ENCODE measurements at regions not wholly inside any gene's neighbourhood (a gene's known extent, or its start where the extent isn't known, plus 50 kb on each side); places are given as distances from the start of the nearest gene placed in this dataset.

DNA sequence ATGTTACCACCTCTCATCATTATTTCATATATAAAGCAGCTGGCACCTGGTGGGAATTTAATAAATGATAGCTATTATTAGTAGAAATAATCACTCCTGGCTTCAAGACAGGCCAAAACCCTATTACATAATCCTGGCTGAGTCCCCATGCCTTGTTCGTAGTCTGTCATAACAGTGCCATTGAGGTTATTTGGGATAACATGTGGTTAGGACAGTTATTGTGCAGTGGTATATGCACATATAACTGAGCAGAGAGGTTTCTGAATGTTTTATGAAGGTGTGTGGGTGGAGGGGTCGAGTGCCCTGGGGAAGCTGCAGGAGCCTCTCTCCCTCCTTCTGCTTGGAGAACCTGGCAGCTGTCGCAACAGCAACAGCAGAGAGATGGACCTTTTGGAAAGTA lies 162.4 kb upstream of the NABP1 start:
- FAIRE-seq = no peak

DNA sequence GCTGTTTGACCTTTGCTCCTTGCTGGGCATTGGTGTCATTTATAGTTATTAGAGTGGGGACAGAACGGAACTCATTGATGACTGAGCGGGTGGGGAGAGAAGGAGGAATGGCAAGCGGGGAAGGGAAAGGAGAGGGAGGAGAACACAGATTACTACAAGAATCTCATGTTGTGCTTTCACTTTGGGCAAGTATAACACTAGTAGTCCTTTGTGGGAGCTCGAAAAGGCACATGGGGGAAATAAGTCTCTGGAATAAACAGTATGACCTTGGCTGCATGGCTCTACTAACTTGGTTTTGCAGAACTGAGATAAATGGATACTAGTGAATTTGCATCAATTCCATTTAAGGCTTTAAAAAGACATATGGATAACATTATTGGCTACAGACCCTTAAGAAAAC lies 161.7 kb upstream of the NABP1 start:
- FAIRE-seq = no peak

DNA sequence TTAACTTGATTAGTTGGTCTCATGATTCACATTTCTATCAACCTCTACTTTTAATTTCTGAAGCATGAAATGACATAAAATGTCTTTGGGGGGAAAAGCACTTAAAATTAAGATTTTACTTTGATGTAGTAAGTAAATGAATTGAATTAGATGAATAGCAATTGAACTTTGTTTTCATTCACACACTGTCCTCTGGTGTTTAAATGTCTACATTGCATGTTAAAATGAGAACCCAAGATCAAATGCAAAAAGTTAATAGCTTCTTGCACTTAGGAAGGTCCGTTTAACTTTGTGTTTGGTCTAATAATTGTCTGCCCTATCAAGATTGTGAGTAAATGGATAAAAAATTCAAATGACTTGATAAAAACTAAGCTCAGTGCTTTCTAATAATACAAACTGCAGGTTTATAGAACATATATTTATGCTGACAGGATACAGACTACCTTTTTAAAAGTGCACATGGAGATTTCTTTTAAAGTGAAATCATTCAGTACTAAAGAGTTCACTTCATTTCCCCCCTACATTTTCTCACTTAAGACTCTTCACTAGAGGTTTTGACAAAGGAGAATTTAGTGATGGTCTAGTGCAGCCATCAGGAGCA lies 156.2 kb upstream of the NABP1 start:
- no peak for FAIRE-seq

DNA sequence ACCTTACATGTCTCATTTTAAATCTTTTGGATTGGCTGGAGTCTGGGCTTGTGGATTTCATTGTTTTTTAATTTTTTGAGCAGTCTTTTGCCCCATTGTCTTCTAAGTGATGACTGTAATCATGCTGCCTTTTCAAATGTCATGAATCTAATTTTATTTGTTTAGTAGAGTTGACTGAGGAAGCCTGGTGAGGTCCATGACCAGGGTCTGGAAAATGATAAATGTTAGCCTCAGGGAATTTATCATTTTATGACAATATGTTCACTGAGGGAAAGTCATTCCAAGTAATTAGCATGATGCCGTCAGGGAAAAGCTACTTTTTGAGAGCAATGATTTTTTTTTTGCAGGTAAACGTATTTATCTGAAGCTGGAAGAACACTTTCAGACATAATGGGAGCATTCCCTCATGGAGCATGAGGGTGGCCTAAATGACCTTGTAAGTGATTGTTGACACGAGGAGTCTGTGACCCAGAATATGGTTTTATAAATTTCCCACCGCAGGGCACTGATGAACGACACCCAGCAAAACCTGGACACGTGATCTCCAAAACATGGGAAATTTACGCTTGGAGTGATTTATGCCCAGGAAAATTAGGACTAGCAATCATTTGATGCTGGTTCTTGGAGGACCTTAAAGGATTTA lies 155.3 kb upstream of the NABP1 start:
- no peak for FAIRE-seq

DNA sequence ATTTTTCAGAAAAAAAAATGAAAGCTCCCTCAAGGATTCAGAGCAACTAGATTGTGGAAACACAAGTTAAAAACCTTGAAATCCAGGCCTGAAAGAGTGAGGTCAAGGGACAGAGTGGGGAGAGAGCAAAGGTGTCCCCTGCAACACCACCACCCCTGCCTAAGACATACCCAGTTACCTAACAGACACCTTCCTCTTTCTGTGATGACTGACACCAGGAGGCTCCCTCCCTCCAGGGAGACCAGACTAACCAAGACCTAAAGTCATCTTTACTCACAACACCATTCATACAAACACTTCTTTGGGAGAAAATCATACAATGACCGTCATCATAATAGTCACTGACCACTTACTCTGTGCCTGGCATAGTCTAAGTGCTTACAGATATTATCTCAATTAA lies 151.8 kb upstream of the NABP1 start:
- FAIRE-seq = no peak

DNA sequence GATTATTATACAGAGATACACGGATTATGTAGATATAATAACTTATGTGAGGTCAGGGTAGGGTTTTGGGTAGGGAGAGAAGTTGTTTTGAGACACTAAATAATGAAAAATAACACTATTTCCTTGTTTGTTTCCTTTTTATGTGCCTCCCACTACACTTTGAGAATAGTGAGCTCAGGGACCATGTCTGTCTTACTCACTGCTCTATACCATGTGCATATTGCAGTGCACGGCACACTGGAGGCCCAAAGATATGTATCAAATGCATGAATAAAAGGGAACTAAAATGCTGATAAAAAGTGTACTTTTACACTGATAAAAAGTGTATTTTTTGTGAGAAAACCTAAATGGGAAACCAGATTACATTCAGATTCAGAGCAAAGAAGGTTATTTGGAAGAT lies 151.4 kb upstream of the NABP1 start:
- no peak for FAIRE-seq

DNA sequence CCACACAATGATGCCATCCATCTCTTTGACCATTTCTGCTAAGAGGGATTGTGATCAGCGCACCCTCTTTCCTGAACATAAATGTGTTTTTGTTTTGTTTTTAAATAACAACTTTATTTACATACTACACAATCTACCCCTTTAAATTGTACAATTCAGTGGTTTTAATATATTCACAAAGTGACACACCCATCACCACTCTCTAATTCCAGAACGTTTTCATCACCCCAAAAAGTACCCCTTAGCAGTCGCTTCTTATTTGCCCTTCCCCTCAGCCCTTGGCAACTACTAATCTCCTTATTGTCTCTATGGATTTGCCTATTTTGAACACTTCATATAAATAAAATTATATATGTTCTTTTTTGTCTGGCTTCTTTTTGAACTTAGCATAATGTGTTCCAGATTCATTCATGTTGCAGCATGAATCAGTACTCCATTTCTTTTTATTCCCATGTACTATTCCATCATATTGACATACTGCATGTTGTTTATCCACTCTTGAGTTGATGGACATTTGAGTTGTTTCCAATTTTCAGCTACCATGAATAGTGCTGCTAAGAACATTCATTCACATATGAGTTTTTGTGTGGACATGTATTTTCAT lies 150.9 kb upstream of the NABP1 start:
- FAIRE-seq = no peak

DNA sequence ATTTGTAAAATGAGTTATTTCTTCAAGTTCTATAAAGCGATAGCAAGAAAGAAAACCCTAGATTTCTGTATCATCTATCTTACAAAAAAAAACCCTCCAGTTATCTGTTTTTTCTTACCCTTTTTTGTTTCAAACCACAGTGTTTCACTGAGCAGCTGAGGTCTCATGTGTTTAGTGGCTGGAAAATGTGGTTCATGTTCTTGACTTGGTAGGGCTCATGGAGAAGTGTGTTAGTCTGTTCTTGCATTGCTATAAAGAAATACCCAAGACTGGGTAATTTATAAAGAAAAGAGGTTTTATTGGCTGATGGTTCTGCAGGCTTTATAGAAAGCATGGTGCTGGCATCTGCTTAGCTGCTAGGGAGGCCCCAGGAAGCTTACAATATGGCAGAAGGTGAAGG lies 147.3 kb upstream of the NABP1 start:
- no peak for FAIRE-seq

DNA sequence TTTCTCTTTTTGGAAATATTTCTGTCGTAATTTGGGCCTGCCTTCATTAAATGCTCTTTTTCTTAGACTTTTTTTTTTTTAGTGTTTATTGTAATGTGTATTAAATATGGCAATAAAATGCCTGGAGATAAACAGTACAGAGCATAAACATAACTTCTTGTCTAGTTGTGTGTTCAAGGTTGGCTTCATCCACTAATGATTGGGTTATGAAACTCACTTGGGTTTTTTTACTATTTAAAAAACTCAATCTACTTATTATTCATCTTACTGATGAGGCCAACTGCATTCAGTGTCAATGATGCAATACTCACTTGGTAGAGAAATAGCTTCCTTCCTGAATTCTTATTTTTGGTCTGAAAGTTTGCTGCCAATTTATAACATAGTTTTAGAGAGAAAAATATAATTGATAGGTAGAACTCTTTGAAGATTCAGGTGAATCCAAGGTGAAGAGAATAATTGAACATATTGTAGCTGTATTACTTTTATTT lies 144.2 kb upstream of the NABP1 start:
- FAIRE-seq = no peak

DNA sequence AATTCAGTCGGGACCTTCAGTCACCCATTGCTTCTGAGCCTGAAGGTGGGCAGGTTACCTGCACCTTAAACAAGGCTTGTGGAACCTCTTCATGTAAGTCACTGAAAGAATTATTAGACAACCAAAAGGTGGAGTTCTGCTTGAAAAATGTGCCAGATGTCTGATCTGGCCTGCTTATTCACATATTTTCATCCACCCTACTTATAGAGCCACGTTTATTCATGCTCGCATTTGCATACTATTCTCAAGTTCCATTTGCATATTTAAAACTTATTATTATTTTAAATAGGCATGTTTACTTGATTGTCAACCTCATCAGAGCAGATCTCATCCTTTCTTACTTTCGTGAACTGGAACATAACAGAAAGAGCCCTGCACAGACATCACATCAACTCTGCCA lies 140.0 kb upstream of the NABP1 start:
- no peak for FAIRE-seq

DNA sequence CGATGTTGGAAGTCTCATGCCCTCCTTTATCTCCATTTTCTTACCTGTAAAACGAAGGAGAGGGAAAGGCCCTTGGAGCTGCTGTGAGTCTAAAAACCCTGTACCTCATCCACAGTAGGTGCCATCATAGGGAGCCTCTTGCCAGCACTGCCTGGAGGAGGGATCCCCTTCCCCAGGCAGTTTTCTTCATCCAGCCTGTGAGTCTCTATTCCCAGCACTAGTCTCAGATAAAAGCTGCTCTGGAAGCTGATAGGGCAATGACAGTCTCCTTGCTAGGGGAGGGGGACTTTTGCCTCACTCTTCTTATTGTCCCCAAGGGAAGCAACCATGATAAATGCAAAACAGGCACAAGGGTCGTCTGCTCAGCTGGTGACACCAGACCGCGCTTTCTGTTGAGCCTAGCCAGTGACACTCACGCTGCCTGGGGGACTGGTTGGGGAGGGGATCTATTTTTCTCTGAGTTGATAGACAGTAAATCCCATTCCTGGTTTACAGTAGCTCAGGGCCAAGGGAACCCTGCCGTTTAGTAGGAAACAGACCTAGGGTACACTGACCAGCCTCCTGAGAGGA lies 139.5 kb upstream of the NABP1 start:
- no peak for FAIRE-seq

DNA sequence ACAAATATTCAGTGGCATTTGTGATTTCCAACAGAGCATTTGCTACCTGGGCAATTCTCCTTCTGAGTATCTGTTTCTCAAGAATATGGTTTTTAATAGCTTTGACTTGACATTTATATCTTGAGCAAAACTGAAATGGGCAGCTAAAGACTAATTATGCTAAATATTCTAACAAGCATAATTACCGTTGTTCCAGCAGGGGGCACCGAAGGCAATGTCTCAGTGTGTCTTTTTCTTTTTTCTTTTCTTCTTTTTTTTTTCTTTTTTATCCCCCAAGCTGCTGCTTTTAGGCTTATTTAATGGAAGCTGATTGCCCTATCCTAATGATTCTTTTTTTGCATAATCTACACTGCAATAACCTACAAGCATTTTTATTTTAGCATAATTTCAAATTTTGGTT lies 138.9 kb upstream of the NABP1 start:
- FAIRE-seq = no peak

DNA sequence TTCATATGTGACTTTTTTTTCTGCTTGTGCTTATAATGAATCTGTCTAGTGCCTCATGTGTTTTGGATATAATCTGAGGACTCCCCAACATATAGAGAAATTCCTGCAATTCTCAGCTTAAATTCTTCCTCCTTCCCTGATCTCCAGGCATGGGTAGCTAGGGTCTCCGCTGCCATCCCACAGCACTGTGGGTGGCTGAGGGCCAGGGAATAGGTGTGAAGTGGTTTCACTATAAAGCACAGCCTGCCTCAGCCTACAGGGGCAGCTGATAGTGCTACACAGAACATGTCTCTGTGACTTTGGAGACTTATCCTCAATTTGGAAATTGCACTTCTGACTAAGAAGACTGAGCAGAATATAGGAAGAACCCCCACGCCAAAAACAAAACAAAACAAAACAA lies 137.3 kb upstream of the NABP1 start:
- FAIRE-seq = no peak

DNA sequence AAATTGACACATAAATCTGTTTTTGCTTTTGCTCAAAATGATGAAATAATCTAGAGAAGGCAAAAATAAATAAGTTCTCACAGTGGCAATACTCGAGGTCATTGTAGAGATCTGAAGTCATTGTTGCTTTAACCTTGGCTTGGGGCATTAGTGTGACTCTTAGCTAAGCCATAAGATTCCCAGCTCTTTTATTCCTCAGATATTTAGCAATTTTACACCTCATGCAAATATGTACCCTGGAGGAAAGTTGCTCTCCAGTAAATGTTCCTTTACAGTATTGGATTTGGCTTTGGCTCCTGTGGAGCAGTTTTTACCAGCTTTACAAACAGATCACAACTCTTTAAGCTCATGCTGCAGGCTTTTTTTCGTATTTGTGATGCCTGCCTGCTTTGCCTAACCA lies 134.2 kb upstream of the NABP1 start:
- no peak for FAIRE-seq

DNA sequence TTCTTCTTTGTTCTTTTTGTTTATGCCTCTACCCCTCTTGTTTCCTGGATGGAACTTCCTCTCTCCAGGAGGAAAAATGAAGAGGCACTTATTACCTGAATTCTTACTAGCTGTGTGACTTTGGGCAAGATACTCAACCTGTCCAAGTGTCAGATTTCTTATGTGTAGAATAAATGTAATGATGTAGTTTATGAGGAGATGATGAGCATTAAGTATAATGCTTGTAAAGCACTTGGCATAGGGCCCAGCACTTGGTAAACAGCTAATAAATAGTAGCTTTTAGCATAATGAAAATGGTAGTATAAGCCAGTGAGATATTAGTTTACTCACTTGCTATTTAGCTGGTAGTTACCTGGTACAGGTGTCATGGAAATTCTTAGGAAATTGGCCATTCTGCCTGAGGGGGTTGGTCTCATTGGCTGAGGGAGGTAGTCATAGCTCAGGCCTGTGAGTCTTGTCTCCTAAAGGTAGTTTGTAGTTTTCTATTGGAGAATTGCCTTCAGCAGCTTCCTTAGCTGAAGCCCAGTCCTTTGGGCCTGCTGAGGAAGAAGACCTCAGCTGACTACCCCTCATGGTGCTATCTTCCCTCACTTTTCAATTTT lies 133.4 kb upstream of the NABP1 start:
- FAIRE-seq = no peak

DNA sequence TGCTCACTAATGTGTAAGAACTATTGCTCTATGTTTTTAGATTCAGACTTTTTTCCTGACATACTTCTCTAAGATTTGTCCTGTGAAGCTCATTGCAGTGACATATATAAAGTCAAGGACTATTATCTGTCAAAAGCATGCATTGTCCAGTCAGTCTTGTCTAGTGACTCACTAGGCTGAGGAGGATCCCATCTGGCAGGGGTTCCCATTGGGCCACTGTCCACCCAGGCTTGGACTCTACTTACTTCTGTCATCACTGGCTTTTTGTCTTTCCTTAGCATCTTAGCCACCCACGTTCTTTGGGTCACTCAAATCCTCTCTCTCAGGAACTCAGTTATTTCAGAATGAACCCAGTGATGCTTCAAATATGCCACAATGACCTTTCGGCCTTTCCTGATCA lies 132.6 kb upstream of the NABP1 start:
- no peak for FAIRE-seq

DNA sequence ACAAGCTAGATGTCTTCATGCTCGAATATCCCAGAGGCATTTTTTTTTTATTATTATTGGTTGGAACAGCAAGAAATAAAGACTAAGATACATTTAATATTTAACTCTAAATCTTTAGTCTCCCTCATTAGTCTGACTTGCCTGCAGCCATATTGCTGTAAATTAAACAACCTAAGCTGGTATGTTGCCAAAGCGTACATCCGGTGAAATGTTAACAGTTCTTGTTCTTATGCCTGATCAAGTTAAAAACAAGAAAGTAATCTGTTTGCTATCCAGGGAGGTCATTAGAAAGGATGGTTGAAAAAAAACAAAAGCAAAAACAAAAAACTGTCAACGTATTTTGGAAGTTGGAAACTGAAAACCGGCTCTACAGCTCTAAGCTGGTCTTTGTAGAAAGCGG lies 125.9 kb upstream of the NABP1 start:
- no peak for FAIRE-seq

DNA sequence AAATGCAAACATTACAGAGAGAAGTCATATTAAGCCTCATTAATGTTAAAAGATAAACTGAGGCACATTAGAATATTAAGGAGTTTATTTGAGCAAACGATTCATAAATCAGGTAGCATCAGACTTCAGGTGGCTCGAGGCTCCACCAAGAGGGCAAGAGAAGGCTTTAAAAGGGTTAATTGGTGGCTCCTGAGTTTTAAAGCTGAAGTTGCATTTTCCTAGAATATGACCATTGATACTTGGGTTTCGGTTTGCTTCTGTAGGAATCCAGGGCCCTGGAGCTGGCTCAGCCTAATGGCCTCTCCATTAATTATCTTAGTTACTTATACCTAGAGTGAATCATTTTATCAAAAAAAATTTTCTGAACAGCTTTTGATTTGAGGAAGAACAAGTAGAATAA lies 123.7 kb upstream of the NABP1 start:
- FAIRE-seq = no peak

DNA sequence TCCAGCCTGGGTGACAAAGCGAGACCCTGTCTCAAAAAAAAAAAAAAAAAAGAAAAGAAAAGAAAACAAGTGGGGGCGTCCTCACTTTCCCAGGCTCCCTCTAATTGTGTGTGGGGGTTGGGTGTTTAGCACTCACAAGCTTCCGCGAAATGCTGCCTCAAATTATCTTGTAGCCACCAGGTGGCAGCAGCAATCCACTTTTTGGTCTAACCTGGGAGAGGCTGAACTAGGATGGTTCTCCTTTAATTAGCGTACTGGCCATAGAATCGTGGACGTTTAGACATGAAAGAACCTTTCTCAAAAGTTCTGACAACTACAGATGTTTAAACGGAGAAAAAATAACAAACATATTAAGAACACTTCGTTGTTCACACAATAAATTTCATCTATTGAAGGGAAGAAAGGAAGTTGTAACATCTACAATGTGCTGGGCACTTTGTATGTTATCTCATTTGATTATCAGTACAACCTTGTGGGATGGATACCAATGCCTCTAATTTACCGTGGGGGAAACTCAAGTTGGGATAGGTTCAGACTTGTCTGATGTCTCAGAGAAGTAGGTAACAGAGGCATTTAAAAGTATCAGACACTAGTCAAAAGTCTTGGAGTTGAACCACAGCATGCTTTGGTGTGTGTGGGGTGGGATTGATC lies 122.7 kb upstream of the NABP1 start:
- peak; percentile 90 for FAIRE-seq

DNA sequence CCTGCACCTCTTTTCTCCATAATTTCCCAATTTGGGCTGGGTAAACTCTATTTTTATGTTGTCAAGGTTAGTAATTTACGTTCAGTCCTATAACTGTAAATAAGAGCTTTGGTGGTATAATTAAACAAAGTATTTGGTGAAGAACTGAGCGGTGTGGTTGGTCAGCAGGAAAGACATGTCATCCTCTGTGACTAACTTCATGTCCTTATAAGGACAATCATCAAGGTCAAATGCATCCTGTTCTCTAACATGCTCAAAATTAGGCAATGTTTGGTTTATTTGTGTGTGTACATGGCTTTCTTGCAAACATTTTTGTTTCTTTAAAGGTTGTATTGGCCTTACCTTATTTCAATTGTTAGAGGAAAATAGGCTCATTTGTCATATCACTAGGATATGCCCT lies 121.5 kb upstream of the NABP1 start:
- FAIRE-seq = no peak

DNA sequence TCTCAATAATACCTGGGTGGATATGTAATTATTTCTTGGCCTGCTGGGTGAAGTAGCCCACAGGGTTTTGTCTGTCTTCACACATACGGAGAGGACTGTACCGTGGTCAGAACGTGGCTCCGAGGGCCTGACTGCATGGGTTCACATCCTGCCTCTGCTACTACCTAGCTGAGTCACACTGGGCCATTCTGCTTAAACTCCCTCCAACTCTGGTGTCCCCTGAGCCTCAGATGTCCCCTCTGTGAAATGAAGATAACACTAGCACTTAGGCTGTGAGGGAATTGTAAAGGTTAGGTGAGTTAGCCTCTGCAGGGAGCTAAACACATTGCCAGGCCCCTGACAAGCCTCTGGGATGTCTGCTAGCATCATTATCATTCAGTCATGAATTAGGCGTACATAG lies 120.1 kb upstream of the NABP1 start:
- no peak for FAIRE-seq

DNA sequence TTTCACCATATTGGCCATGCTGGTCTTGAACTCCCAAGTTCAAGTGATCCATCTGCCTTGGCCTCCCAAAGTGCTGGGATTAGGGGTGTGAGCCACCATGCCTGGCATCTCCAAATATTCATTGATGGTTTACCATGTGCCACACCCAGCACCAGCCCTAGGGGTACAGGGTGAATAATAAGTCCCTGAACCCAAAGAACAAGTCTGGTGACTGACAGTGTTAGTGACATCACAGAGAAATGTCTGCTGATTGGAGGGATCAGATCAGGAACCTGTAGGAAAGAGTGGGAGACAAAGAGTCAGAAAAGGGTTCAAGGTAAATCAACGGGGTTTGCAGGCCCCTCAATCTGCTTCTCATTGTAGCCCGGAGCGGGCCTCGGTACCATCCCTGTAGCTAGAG lies 118.4 kb upstream of the NABP1 start:
- no peak for FAIRE-seq

DNA sequence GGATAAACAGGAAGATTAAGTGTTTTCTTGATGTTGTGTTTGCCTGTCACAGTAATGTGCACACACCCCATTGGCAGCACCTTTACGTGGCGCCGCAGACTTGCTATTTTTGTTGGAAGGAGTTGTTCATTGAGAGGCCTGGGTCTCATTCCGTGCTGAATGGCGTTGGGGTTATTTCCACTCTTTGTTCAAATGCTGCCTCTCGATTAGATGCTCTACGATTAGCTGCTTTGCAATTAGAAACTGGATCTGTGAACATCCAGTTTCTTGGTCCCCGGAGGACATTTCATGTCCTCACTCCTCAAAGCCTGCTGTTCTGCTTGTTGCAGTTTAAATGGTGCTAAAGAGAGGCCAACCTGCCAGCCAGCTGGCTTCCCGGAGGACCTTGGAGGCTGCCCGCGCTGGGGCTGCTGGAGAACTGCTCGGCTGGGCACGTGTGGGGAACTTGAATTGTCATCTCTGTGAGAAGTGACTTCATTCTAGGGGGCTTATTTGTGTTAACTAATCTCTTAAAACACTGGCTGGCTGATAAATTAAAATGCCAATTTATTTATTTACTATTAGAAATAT lies 117.4 kb upstream of the NABP1 start:
- no peak for FAIRE-seq

Data from A204.1 (cell line).